ENCODE measurements at regions not wholly inside any gene's neighbourhood (a gene's known extent, or its start where the extent isn't known, plus 50 kb on each side); places are given as distances from the start of the nearest gene placed in this dataset.
"Not testable (repeated sequence)": the region's sequence is repeated elsewhere in the genome, so short reads cannot be mapped to it uniquely, and the experiment has no call there.

GRCh38 chr5:113723021-113723420 lies 209.5 kb downstream of the YTHDC2 start:
- DNase-seq: no peak

DNA sequence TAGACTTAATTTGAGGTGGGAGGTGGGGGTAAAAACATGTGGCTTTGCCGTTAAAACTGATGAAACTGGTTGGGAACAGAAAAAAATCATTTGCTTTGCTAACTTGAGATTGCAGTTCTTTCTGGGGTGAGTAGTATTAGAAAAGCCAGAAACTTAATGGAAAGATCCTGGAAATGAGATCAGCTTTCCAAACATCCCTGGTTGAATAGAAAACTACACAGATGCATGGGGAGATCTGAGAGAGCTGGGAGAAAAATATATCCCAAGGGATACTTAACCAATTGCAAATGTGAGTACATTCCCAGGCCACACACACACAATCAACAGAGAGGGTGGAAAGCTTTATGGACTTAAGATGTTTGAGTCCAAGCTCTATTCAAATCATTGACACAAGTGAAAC lies 222.3 kb downstream of the YTHDC2 start:
- DNase-seq: no peak

DNA sequence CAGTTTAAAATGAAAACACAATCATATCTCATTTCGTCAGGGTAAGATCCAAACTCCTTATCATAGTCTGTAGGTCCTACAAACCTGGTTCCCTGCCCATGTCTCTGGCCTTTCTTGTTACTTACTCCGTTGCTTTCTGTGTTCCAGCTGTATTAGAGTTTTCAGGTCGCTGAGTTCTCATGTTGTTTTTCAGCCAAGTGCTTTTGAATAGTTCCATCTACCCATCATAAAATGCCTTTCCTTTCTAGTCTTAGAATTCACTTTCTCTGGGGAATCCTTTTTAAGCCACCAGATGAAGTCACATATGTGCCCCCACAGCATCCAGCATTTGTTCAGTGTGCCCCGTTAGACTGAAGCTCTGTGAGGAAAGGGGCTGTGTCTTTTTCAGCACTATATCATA lies 228.7 kb downstream of the YTHDC2 start:
- no peak for DNase-seq

DNA sequence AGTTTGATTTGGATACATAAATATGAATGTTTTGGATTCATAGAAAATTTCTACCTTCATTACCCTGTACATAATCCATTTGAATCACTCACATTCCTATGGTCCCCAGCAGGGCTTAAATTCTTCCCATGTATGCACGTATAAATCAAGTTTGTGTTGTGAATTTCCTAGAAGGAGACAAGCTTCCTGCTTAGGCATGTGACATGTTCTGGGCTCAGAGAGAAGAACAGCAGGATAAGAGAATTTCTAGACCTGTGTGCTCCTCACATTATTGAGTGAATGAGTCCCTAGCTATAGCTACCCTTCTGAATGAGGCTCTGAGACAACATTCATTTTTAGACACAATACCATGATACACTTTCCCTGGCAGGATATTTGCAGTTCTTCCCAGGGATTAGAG lies 229.1 kb downstream of the YTHDC2 start:
- no peak for DNase-seq

DNA sequence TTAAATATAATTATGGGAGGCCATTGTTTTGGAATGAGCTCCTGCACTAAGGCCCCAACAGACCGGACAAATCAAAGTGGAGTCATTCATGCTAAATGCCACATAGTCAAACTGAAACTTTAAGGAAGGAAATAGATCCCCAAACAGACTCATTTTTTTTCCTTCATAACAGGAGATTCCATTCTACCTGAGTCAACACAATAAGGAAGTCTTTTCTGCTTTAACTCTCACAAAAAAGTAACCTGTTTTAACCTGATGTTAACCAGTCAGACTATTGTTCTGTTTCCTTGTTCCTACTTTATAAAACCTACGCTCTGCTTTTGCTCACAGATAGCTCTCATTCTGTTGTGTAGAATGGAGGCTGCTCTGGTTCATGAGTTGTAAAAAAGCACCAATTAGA lies 234.9 kb downstream of the YTHDC2 start:
- no peak for DNase-seq

GRCh38 chr5:113749334-113749733 lies 235.8 kb downstream of the YTHDC2 start:
- DNase-seq: no peak

DNA sequence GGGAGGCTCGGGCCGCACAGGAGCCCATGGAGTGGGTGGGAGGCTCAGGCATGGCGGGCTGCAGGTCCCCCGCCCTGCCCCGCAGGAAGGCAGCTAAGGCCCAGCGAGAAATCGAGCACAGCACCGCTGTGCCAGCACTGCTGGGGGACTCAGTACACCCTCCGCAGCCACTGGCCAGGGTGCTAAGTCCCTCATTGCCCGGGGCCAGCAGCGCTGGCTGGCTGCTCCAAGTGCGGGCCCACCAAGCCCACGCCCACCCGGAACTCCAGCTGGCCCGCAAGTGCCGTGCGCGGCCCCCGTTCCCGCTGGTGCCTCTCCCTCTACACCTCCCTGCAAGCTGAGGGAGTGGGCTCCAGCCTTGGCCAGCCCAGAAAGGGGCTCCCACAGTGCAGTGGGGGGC lies 239.7 kb downstream of the YTHDC2 start:
- DNase-seq: not testable (repeated sequence)

DNA sequence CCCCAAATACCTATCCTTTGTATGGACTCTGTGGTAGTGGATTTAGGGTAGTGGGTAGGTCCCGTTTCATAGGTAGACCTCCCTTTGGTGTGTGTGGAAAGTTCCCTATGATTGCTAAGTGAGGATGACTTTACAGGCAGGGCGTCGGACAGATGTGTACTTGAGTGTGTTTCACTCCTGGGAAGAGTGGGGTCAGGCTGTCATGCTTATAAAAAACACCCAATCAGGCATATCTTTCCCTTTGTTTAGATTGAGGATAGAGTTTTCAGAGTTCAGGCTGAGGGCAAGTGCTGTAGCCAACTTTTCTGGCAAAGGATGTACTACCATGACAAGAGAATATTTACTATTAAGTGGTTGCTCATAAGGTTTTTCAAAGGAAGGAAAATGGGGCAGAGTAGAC lies 242.0 kb downstream of the YTHDC2 start:
- no peak for DNase-seq

DNA sequence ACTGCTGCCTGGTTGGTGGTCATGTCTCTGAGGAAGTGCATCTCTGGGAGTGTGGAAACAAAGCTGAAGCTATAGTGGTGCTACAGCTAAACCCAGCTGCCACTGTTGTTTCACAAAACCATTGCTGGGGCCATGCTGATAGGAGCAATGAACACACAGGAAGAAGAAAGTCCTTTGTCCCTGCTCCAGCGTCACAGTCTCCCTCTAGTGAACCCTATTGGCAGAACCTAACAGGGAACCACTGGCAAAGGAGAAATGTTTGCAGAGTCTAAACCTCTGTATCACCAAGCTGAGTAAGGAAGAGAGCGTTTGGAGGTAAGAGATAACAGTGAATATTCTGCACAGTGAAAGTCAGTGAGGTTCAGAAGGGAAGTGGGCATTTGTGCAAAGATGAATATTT lies 244.0 kb downstream of the YTHDC2 start:
- no peak for DNase-seq

GRCh38 chr5:113759505-113759904 lies 246.0 kb downstream of the YTHDC2 start:
- no peak for DNase-seq

GRCh38 chr5:113760486-113760885 lies 247.0 kb downstream of the YTHDC2 start:
- no peak for DNase-seq

DNA sequence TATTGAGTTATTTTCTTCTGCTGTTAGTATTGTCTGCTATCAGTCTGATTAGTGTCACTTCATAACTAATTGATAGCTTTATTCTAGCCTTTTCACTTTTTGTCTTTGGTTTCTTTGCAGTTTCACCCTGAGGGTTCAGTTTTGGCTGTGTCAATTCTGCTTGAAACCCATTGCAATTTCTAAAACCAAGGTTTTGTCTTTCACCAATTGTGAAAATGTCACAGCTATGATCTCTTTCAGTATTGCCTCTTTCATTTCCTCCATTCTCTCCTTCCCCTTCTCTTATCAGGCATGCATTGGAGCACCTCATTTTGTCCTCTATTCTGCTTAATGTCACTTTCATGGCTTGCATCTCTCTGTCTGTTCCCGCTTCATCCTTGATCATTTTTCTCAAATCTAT lies 248.1 kb downstream of the YTHDC2 start:
- no peak for DNase-seq

GRCh38 chr5:113764382-113764781 lies 250.9 kb downstream of the YTHDC2 start:
- no peak for DNase-seq

DNA sequence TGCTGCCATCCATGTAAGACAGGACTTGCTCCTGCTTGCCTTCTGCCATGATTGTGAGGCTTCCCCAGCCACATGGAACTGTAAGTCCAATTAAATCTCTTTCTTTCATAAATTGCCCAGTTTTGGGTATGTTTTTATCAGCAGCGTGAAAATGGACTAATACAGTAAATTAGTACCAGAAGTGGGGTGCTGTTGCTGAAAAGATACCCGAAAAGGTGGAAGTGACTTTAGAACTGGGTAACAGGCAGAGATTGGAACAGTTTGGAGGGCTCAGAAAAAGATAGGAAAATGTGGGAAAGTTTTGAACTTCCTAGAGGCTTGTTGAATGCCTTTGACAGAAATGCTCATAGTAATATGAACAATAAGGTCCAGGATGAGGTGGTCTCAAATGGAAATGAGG lies 253.3 kb downstream of the YTHDC2 start:
- DNase-seq: not testable (repeated sequence)

DNA sequence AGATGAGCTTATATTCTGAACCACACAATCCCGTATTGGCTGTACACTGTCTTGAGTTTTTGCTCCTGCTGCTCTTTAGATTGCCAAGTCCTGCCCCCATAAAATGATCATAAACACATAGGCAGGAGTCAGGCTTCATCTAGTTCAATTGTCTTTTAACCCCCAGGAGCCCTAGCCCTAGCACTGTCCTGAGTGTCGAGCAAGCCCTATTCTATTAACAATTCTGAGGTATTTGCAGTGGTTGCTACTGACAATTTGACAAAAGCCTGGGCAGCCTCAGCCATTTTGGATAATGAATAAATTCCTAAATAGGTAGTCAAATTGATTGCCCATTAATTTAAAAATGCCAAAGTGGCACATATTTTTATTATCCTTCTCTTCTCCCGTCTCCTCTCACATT lies 257.2 kb downstream of the YTHDC2 start:
- no peak for DNase-seq

- no peak for DNase-seq
Measured at GRCh38 chr5:113771483-113771882, 258.0 kb downstream of the YTHDC2 start.

DNA sequence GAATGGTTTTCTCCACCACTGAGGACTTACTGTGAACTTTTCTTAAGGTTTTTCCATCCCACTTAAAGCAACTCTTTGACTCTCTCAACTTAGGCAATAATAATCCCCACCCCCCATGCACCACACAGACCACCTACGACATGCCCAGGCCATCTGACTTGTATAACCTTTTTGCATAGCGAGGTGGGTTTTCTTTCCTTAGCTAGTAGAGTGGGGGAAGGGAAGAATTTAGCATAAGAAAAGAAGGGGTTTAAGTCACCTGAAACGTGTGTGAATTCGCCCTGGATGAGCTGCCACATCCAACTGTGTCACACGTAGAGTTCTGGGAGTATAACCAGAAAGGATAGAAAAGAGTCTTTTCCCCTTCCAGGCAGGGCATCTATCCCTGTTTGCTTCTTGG lies 262.7 kb downstream of the YTHDC2 start:
- no peak for DNase-seq

DNA sequence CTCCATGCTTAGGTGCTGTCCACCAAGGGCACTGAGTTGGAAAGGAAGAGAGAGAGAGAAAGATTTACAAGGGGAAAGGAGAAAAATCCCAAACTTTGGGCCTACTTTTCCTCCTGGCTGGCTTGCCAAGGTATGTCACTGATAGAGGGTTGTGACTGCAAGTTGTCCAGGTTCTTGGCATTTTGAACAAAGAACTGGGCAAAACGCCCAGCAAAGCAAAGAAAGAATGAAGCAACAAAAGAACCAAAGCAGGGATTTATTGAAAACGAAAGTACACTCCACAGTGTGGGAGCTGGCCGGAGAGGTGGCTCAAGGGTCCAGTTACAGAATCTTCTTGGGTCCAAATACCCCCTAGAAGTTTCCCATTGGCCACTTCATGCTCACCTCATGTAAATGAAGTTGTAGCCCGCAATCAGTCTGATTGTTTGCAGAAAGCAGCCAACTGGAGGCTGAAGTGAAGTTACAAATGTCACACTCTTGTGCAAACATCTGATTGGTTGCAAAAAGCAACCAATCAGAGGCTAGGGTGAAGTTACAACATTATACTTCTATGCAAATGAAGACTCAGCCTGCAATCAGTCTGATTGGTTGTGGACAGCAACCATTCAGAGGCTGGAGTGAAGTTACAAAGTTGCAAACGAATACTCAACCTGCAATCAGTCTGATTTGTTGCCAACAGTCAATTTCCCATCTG lies 263.5 kb downstream of the YTHDC2 start:
- DNase-seq: no peak

- no peak for DNase-seq
Measured at GRCh38 chr5:113778147-113778546, 264.7 kb downstream of the YTHDC2 start.

DNA sequence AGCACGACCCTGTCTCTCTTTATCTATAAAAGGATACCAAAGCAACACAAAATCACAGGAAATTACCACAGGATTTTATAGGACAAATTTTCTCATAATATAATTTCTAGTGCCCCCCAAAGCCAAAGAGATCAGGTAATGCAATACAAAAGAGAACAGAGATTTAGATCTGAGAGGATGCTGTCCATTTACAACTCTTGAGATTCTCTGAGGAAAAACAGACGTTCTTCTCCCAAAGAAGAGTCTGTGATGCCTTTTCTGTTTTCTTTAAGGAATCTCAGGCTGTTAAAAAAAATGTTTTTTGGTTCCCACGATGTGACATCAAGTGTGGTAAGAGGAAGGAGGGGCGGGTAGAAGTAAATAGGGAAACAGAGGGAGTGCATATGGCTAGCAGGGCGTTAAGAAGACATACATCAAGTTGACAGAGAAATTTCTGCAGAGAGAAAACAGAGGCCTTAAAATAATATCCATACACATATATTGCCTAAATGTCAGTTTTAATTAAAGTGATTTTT lies 274.7 kb downstream of the YTHDC2 start:
- no peak for DNase-seq

GRCh38 chr5:113789769-113790168 lies 276.3 kb downstream of the YTHDC2 start:
- no peak for DNase-seq

DNA sequence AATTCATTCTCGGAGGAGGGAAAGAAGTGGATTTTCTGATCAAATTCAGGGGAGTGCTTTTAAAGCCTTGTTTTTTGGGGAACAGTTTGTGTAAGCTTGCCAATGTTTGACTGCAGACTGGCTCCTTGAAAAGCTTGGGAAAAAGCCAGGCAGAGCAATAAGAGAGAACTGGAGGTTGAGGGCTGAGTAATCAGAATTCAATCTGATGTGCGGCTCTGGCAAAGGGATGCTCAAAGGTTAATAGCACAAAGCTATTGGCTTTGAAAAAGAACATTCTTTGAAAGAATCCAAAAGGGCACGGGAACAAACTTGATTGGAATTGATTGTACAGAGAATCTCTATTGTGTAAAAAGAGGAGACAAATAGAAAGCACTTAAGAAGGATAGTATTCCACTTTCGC lies 279.3 kb downstream of the YTHDC2 start:
- DNase-seq: no peak

DNA sequence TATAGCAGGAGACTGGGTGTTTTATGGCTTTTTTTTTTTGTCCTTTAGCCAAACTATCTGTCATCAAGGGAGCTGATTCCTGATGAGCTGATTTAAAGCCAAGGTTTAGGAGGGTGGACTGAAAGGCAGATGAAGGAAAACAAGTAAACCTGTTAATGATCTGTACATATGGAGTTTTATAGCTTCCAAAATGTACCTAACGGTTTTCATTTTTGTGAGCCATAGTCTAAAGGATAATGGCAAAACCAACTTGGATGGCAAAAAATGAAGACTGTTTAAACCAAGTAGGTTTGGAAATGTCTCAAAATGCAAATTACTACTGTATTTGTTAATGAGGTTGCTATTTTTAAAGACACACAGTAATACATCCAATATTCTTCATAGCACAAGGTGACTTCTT lies 281.5 kb downstream of the YTHDC2 start:
- DNase-seq: no peak

DNA sequence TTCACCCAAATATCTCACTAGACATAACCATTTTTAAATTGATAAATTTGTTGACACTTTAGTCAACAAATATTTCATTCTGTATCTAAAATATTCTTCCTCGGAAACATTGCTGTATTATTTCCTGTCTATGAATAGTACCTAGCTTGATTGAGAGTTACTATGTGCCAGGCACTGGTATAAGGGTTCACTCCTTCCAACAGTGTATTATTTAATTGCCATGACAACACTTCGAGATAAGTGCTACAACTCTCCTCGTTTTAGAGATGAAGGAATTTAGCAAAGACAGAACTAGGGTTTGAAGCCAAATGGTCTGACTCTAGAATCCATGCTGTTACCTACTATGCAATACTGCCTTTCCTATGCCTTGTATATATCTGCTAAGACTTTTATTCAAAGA lies 287.2 kb downstream of the YTHDC2 start:
- no peak for DNase-seq

- DNase-seq: no peak
Measured at GRCh38 chr5:113804264-113804663, 290.8 kb downstream of the YTHDC2 start.

Measured in activated naive CD4-positive, alpha-beta T cell treated with anti-CD3 and anti-CD28 coated beads, Interleukin-2, amount 50 U/mL, for 16 hours (primary cell).